OCI-LY1 (cell line): ENCODE measurements at regions not wholly inside any gene's neighbourhood (a gene's known extent, or its start where the extent isn't known, plus 50 kb on each side); places are given as distances from the start of the nearest gene placed in this dataset.

ENCODE experiments used
- H2AFZ ChIP-seq: fragments of 200-600 bp; sonication (generic), shearing (Covaris generic); 2 replicates; pipeline ENCODE4 v1.6.0; 2014; ENCODE audit warnings: antibody characterized with exemption, mild to moderate bottlenecking, low read length
- H3F3A ChIP-seq: fragments of 200-600 bp; sonication (generic), shearing (Covaris generic); 2 replicates; pipeline ENCODE4 v1.6.0; 2014; ENCODE audit warnings: mild to moderate bottlenecking, antibody characterized with exemption, low read length, moderate library complexity; ENCODE audit not compliant: insufficient read depth
- H3K27ac ChIP-seq: fragments of 200-600 bp; sonication (generic); 2 replicates; pipeline ENCODE4 v1.5.1; 2014; ENCODE audit warnings: low read length, mixed run types, mild to moderate bottlenecking, low read depth; ENCODE audit not compliant: poor library complexity, severe bottlenecking
- H3K27me3 ChIP-seq: fragments of 200-600 bp; sonication (generic); 2 replicates; pipeline ENCODE4 v1.6.0; 2014; ENCODE audit warnings: antibody characterized with exemption, mild to moderate bottlenecking, low read length, moderate library complexity; ENCODE audit not compliant: insufficient read depth
- H3K36me3 ChIP-seq: fragments of 200-600 bp; sonication (generic); 2 replicates; pipeline ENCODE4 v1.6.1; 2014; ENCODE audit warnings: mild to moderate bottlenecking, antibody characterized with exemption, low read length, moderate library complexity, mixed read lengths; ENCODE audit not compliant: insufficient read depth
- H3K4me1 ChIP-seq: fragments of 200-600 bp; sonication (generic); 2 replicates; pipeline ENCODE4 v1.5.1; 2014; ENCODE audit warnings: mild to moderate bottlenecking, low read length, moderate library complexity; ENCODE audit not compliant: insufficient read depth, severe bottlenecking
- H3K4me2 ChIP-seq: fragments of 200-600 bp; sonication (generic), shearing (Covaris generic); 2 replicates; pipeline ENCODE4 v1.6.1; 2014; ENCODE audit warnings: low read length
- H3K4me3 ChIP-seq: fragments of 200-600 bp; sonication (generic); 2 replicates; pipeline ENCODE4 v1.5.1; 2014; ENCODE audit warnings: low read length, low read depth, mild to moderate bottlenecking, mixed read lengths; ENCODE audit not compliant: poor library complexity, severe bottlenecking
- H3K79me2 ChIP-seq: fragments of 200-600 bp; shearing (Covaris generic); 2 replicates; pipeline ENCODE4 v1.6.1; 2016; ENCODE audit warnings: mixed run types, low read length, mixed read lengths; ENCODE audit not compliant: insufficient read depth
- H3K9ac ChIP-seq: fragments of 200-600 bp; sonication (generic), shearing (Covaris generic); 2 replicates; pipeline ENCODE4 v1.6.1; 2014; ENCODE audit warnings: mild to moderate bottlenecking, low read length, mixed read lengths
- H3K9me2 ChIP-seq: fragments of 200-600 bp; sonication (generic), shearing (Covaris generic); 2 replicates; pipeline ENCODE4 v1.6.1; 2014; ENCODE audit warnings: low read depth, mild to moderate bottlenecking, low read length, mixed read lengths
- H3K9me3 ChIP-seq: fragments of 200-600 bp; shearing (Covaris generic); 2 replicates; pipeline ENCODE4 v1.6.1; 2014; ENCODE audit warnings: low read length, mixed read lengths
- H4K20me1 ChIP-seq: fragments of 200-600 bp; sonication (generic), shearing (Covaris generic); 2 replicates; pipeline ENCODE4 v1.6.0; 2016; ENCODE audit warnings: mild to moderate bottlenecking, low read length; ENCODE audit not compliant: insufficient read depth
- CTCF ChIP-seq: fragments of 200-600 bp; sonication (generic), shearing (Covaris generic); IDR thresholded peaks from 2 replicates; pipeline ENCODE4 v1.5.1; 2017; ENCODE audit warnings: mild to moderate bottlenecking, antibody characterized with exemption, low read length, moderate library complexity, mixed read lengths
- EZH2 ChIP-seq: fragments of 200-600 bp; sonication (generic), shearing (Covaris generic); IDR thresholded peaks from 2 replicates; pipeline ENCODE4 v1.8.0; 2017; ENCODE audit warnings: borderline replicate concordance, mixed run types, mild to moderate bottlenecking, antibody characterized with exemption, low read length, moderate library complexity, mixed read lengths

- no peak overlapping the region for H3K4me3 ChIP-seq
- H3F3A ChIP-seq: no peaks in the 10 kb centered on the region
- no peaks in the 10 kb centered on the region for H3K27me3 ChIP-seq
- peak overlapping the region; percentile 14; the same call in 1 of the 2 replicates for H3K9ac ChIP-seq
- H2AFZ ChIP-seq: no peak overlapping the region
- H4K20me1 ChIP-seq: no peaks in the 10 kb centered on the region
- no peaks in the 10 kb centered on the region for H3K79me2 ChIP-seq
- H3K4me2 ChIP-seq: peak overlapping the region; percentile 28; the same call in 1 of the 2 replicates
- no peak for TF ChIP-seq CTCF
- no peak for TF ChIP-seq EZH2
- no peaks in the 10 kb centered on the region for H3K9me2 ChIP-seq
- peak overlapping the region; percentile 84 for H3K27ac ChIP-seq
- no peaks in the 10 kb centered on the region for H3K36me3 ChIP-seq
- H3K9me3 ChIP-seq: no peaks in the 10 kb centered on the region
- peaks cover 38% of the 10 kb centered on the region for H3K4me1 ChIP-seq
Observed at GRCh38 chr16:65763640-65764305, 602.7 kb upstream of the CDH5 start.

GRCh38 chr16:65760874-65761273 lies 605.6 kb upstream of the CDH5 start:
- no peak overlapping the region for H3K9ac ChIP-seq
- H3K79me2 ChIP-seq: no peaks in the 10 kb centered on the region
- H3K36me3 ChIP-seq: no peaks in the 10 kb centered on the region
- no peaks in the 10 kb centered on the region for H3K27me3 ChIP-seq
- H3K4me1 ChIP-seq: peaks cover 22% of the 10 kb centered on the region
- no peaks in the 10 kb centered on the region for H4K20me1 ChIP-seq
- H3F3A ChIP-seq: no peaks in the 10 kb centered on the region
- no peaks in the 10 kb centered on the region for H3K9me3 ChIP-seq
- no peak overlapping the region for H2AFZ ChIP-seq
- H3K4me3 ChIP-seq: no peak overlapping the region
- H3K4me2 ChIP-seq: no peak overlapping the region
- H3K9me2 ChIP-seq: no peaks in the 10 kb centered on the region
- no peak overlapping the region for H3K27ac ChIP-seq
- TF ChIP-seq CTCF (no peak), EZH2 (no peak)

GRCh38 chr16:65758620-65759019 lies 607.9 kb upstream of the CDH5 start:
- no peaks in the 10 kb centered on the region for H3K9me3 ChIP-seq
- H4K20me1 ChIP-seq: no peaks in the 10 kb centered on the region

More at GRCh38 chr16:65758620-65759019, 607.9 kb upstream of the CDH5 start:
- Histone ChIP-seq H3K4me3 (no peak overlapping the region), H3K9me2 (no peaks in the 10 kb centered on the region), H3K4me2 (no peak overlapping the region), H3K36me3 (no peaks in the 10 kb centered on the region), H3K79me2 (no peaks in the 10 kb centered on the region), H2AFZ (no peak overlapping the region), H3K27me3 (no peaks in the 10 kb centered on the region; the same call in 1 of the 2 replicates), H3K27ac (no peak overlapping the region), H3F3A (no peaks in the 10 kb centered on the region), H3K4me1 (peaks cover 7% of the 10 kb centered on the region), H3K9ac (no peak overlapping the region)
- TF ChIP-seq EZH2 (no peak), CTCF (no peak)
